Neuronal stem cell (in vitro differentiated cells): ENCODE measurements at regions not wholly inside any gene's neighbourhood (a gene's known extent, or its start where the extent isn't known, plus 50 kb on each side); places are given as distances from the start of the nearest gene placed in this dataset.

ENCODE experiments used
- DNase-seq: peaks from one replicate; pipeline ENCODE4 v3.0.0-alpha.2; 2013; ENCODE audit warnings: low spot score
- H2AFZ ChIP-seq: one replicate; pipeline ENCODE4 v1.6.1; 2013; ENCODE audit warnings: mild to moderate bottlenecking, low read length, inconsistent platforms
- H2AK5ac ChIP-seq: 2 replicates; pipeline ENCODE4 v1.6.1; 2013; ENCODE audit warnings: low read depth, mild to moderate bottlenecking, inconsistent platforms, low read length, moderate library complexity, mixed read lengths
- H2BK120ac ChIP-seq: 2 replicates; pipeline ENCODE4 v1.6.1; 2013; ENCODE audit warnings: low read depth, mild to moderate bottlenecking, inconsistent platforms, low read length, moderate library complexity, mixed read lengths
- H2BK12ac ChIP-seq: one replicate; pipeline ENCODE4 v1.6.1; 2013; ENCODE audit warnings: low read length, inconsistent platforms
- H2BK15ac ChIP-seq: 2 replicates; pipeline ENCODE4 v1.6.1; 2013; ENCODE audit warnings: mild to moderate bottlenecking, low read length, inconsistent platforms, mixed read lengths
- H2BK5ac ChIP-seq: one replicate; pipeline ENCODE4 v1.6.1; 2013; ENCODE audit warnings: inconsistent platforms, mild to moderate bottlenecking, low read length, moderate library complexity
- H3K14ac ChIP-seq: one replicate; pipeline ENCODE4 v1.6.1; 2013; ENCODE audit warnings: low read length, inconsistent platforms
- H3K18ac ChIP-seq: 2 replicates; pipeline ENCODE4 v1.6.1; 2013; ENCODE audit warnings: low read length, inconsistent platforms
- H3K23ac ChIP-seq: 2 replicates; pipeline ENCODE4 v1.6.1; 2013; ENCODE audit warnings: low read depth, mild to moderate bottlenecking, mixed read lengths, low read length, inconsistent platforms; ENCODE audit not compliant: poor library complexity
- H3K27ac ChIP-seq: replicated peaks from 3 replicates; pipeline ENCODE4 v1.5.1; 2013; ENCODE audit warnings: low read length, inconsistent platforms
- H3K27me3 ChIP-seq, 3 experiments: 2 replicates each; pipeline ENCODE4 v1.6.1; 2013; ENCODE audit warnings: low read length in 3 of 3, mild to moderate bottlenecking in 2 of 3, inconsistent platforms in 1 of 3, low read depth in 1 of 3, mixed read lengths in 1 of 3, moderate library complexity in 1 of 3; ENCODE audit not compliant: control insufficient read depth in 3 of 3, insufficient read depth in 3 of 3
- H3K36me3 ChIP-seq, 2 donors: replicated peaks in 1 of 2; 2 replicates each; pipeline ENCODE4 v1.6.1; 2013; ENCODE audit warnings: low read length in 2 of 2; ENCODE audit not compliant: control insufficient read depth in 2 of 2, insufficient read depth in 2 of 2
- H3K4ac ChIP-seq: 2 replicates; pipeline ENCODE4 v1.6.1; 2013; ENCODE audit warnings: inconsistent platforms, mild to moderate bottlenecking, low read length, moderate library complexity
- H3K4me1 ChIP-seq, 2 donors: 1 replicate in 1 of 2; 2 replicates in 1 of 2; pipeline ENCODE4 v1.6.1; 2013; ENCODE audit warnings: low read length in 2 of 2, low read depth in 1 of 2; ENCODE audit not compliant: control insufficient read depth in 2 of 2, insufficient read depth in 1 of 2
- H3K4me2 ChIP-seq: one replicate; pipeline ENCODE4 v1.6.1; 2013; ENCODE audit warnings: mild to moderate bottlenecking, low read length, inconsistent platforms; ENCODE audit not compliant: insufficient read depth, poor library complexity, severe bottlenecking
- H3K4me3 ChIP-seq, 2 donors: 2 replicates each; pipeline ENCODE4 v1.5.1; 2013; ENCODE audit warnings: low read length in 2 of 2, mild to moderate bottlenecking in 2 of 2, inconsistent platforms in 1 of 2, moderate library complexity in 1 of 2
- H3K79me1 ChIP-seq: one replicate; pipeline ENCODE4 v1.6.1; 2013; ENCODE audit warnings: low read depth, mild to moderate bottlenecking, inconsistent platforms, low read length, moderate library complexity
- H3K9ac ChIP-seq: one replicate; pipeline ENCODE4 v1.6.1; 2013; ENCODE audit warnings: mild to moderate bottlenecking, low read depth, low read length, inconsistent platforms; ENCODE audit not compliant: poor library complexity
- H3K9me3 ChIP-seq, 2 donors: replicated peaks in 1 of 2; 2 replicates each; pipeline versions ENCODE3 to v1.6.1; 2013; ENCODE audit warnings: low read length in 2 of 2, mild to moderate bottlenecking in 2 of 2, inconsistent platforms in 1 of 2, low read depth in 1 of 2, mixed read lengths in 1 of 2, moderate library complexity in 1 of 2; ENCODE audit not compliant: control insufficient read depth in 2 of 2, insufficient read depth in 1 of 2
- H4K8ac ChIP-seq: one replicate; pipeline ENCODE4 v1.6.1; 2013; ENCODE audit warnings: low read depth, mild to moderate bottlenecking, inconsistent platforms, low read length, moderate library complexity
- H4K91ac ChIP-seq: one replicate; pipeline ENCODE4 v1.6.1; 2013; ENCODE audit warnings: low read length, low read depth, mild to moderate bottlenecking, inconsistent platforms; ENCODE audit not compliant: poor library complexity
- WGBS, 2 donors: extraction: QIAGEN DNeasy Blood & Tissue Kit; methylation state at CpG; one replicate each; pipeline ENCODE4 v1.1.7; 2013; ENCODE audit warnings: missing lambda C conversion rate in 2 of 2, mixed read lengths in 1 of 2; ENCODE audit not compliant: insufficient read length in 2 of 2, insufficient replicate concordance in 1 of 2; ENCODE audit errors: extremely low coverage in 2 of 2; 5-methylcytosine and 5-hydroxymethylcytosine counted together

GRCh38 chr4:59091146-59092142, 1981.3 kb upstream of the IGFBP7 start:
- Histone ChIP-seq H3K27me3 (no peaks in the 10 kb centered on the region), H4K91ac (no peak overlapping the region), H3K4me1 (peaks cover 0 to 9% of the 10 kb centered on the region in 2 donors), H3K4me2 (no peak overlapping the region), H3K79me1 (no peaks in the 10 kb centered on the region), H3K27ac (no peak overlapping the region), H3K9me3 (no peaks in the 10 kb centered on the region), H2BK120ac (no peak overlapping the region), H3K23ac (no peak overlapping the region), H3K18ac (peak overlapping the region; percentile 46), H2BK12ac (no peak overlapping the region), H4K8ac (no peak overlapping the region), H3K4me3 (peak overlapping the region in 1 of 2 donors; percentile 25), H2BK5ac (no peak overlapping the region), H2AFZ (peak overlapping the region; percentile 75), H2BK15ac (no peak overlapping the region), H2AK5ac (no peak overlapping the region), H3K14ac (no peak overlapping the region), H3K4ac (no peak overlapping the region), H3K9ac (peak overlapping the region; percentile 32), H3K36me3 (no peaks in the 10 kb centered on the region)
- DNase-seq: no peak
- WGBS, 2 donors: no CpG with 5 or more reads among the region's 12 CpGs

DNA sequence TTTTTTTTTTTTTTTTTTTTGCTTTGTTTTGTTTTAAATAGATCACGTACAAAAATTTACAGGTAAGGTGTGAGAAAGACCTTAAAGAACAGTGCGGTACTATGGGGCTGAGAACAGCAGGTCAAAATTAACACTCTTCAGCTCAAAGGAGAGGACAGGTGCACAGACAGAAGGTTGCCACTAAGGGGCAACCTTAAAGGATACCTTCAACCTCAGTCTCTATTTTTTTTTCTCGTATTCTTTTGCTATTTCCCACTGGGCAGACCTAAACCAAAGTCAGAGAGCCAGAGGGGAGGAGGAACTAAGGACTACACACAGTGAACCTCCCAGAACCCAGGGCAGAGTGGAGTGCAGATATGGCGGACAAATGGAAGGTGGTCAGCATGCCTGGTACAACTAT, 1984.3 kb upstream of the IGFBP7 start:
- no peak overlapping the region for H2BK5ac ChIP-seq
- H3K9me3 ChIP-seq: no peaks in the 10 kb centered on the region
- no peak overlapping the region for H4K91ac ChIP-seq
- no peak overlapping the region for H3K9ac ChIP-seq
- H2BK15ac ChIP-seq: no peak overlapping the region
- H3K4me1 ChIP-seq: peaks cover 0 to 9% of the 10 kb centered on the region in 2 donors
- H3K18ac ChIP-seq: no peak overlapping the region
- H2BK12ac ChIP-seq: no peak overlapping the region
- H3K36me3 ChIP-seq: no peaks in the 10 kb centered on the region
- H3K79me1 ChIP-seq: no peaks in the 10 kb centered on the region
- H2AK5ac ChIP-seq: no peak overlapping the region
- H3K23ac ChIP-seq: no peak overlapping the region
- no peak for DNase-seq
- H3K4me3 ChIP-seq: no peak overlapping the region
- H3K27me3 ChIP-seq: no peaks in the 10 kb centered on the region
- H3K4ac ChIP-seq: no peak overlapping the region
- no peak overlapping the region for H3K14ac ChIP-seq
- no CpG with 5 or more reads among the region's 4 CpGs for WGBS, 2 donors
- no peak overlapping the region for H4K8ac ChIP-seq
- no peak overlapping the region for H2AFZ ChIP-seq
- no peak overlapping the region for H3K27ac ChIP-seq
- no peak overlapping the region for H3K4me2 ChIP-seq
- H2BK120ac ChIP-seq: no peak overlapping the region

DNA sequence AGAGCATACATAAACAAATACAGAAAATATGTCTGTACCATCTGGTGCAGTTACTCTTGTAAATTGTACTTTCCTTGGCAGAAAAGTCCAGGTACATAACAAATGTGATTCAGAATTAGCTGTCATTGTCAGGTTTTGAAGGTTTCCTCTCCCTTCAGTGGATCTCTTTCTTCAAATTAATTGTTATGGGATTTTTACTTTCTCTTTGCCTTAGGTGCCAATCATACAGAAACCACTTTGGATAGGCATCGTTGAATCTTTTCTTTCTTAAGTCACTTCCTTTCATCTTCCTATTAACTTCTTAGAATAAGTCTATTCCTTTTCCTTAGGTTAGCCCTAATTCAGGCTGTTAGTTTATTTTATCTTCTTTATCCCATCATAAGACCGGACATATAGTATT, 1992.1 kb upstream of the IGFBP7 start:
- no peak overlapping the region for H2AK5ac ChIP-seq
- no peaks in the 10 kb centered on the region for H3K79me1 ChIP-seq
- H3K4me1 ChIP-seq: no peaks in the 10 kb centered on the region
- no peak overlapping the region for H3K18ac ChIP-seq
- H3K4me3 ChIP-seq: no peak overlapping the region
- no CpG with 5 or more reads among the region's 2 CpGs for WGBS, 2 donors
- H3K14ac ChIP-seq: no peak overlapping the region
- H2BK5ac ChIP-seq: no peak overlapping the region
- H3K4me2 ChIP-seq: no peak overlapping the region
- H2BK12ac ChIP-seq: no peak overlapping the region
- H2BK120ac ChIP-seq: no peak overlapping the region
- H4K91ac ChIP-seq: no peak overlapping the region
- no peak overlapping the region for H3K27ac ChIP-seq
- H3K23ac ChIP-seq: no peak overlapping the region
- H3K27me3 ChIP-seq: no peaks in the 10 kb centered on the region
- H4K8ac ChIP-seq: no peak overlapping the region
- no peak for DNase-seq
- H2BK15ac ChIP-seq: no peak overlapping the region
- no peak overlapping the region for H3K9ac ChIP-seq
- H2AFZ ChIP-seq: no peak overlapping the region
- no peaks in the 10 kb centered on the region for H3K9me3 ChIP-seq
- H3K4ac ChIP-seq: no peak overlapping the region
- H3K36me3 ChIP-seq: no peaks in the 10 kb centered on the region

GRCh38 chr4:59120287-59120814, 2010.2 kb upstream of the IGFBP7 start:
- no peak overlapping the region for H3K18ac ChIP-seq
- H3K4me2 ChIP-seq: no peak overlapping the region
- DNase-seq: no peak
- no peak overlapping the region for H3K4ac ChIP-seq
- no peak overlapping the region for H4K8ac ChIP-seq
- no peak overlapping the region for H3K9ac ChIP-seq
- no peaks in the 10 kb centered on the region for H3K79me1 ChIP-seq
- H3K36me3 ChIP-seq: no peaks in the 10 kb centered on the region
- H3K4me1 ChIP-seq: no peaks in the 10 kb centered on the region
- H3K27me3 ChIP-seq: no peaks in the 10 kb centered on the region
- H3K14ac ChIP-seq: no peak overlapping the region
- WGBS, 2 donors: no CpG with 5 or more reads among the region's 4 CpGs
- no peaks in the 10 kb centered on the region for H3K9me3 ChIP-seq
- no peak overlapping the region for H3K4me3 ChIP-seq
- H2BK120ac ChIP-seq: no peak overlapping the region
- no peak overlapping the region for H2BK12ac ChIP-seq
- H2AFZ ChIP-seq: peak overlapping the region; percentile 58
- no peak overlapping the region for H4K91ac ChIP-seq
- H2AK5ac ChIP-seq: no peak overlapping the region
- H2BK5ac ChIP-seq: no peak overlapping the region
- H3K23ac ChIP-seq: no peak overlapping the region
- no peak overlapping the region for H2BK15ac ChIP-seq
- H3K27ac ChIP-seq: no peak overlapping the region
